ENCODE measurements at regions not wholly inside any gene's neighbourhood (a gene's known extent, or its start where the extent isn't known, plus 50 kb on each side); places are given as distances from the start of the nearest gene placed in this dataset.

- H3K79me2 ChIP-seq (ENCODE audit: control insufficient read depth, insufficient read depth, low read length): no peaks in the 10 kb centered on the region
- FAIRE-seq (no peak), DNase-seq (ENCODE audit: low read depth, low spot score) (no peak)
- H3K9me3 ChIP-seq (ENCODE audit: control insufficient read depth, low read depth, low read length): peaks cover 4% of the 10 kb centered on the region
- H3K27ac ChIP-seq (ENCODE audit: control insufficient read depth, insufficient read depth, low read length): no peak overlapping the region
- H3K4me2 ChIP-seq (ENCODE audit: control insufficient read depth, extremely low read depth, insufficient read depth, low read depth, low read length): no peak overlapping the region
- H4K20me1 ChIP-seq (ENCODE audit: control insufficient read depth, extremely low read depth, insufficient read depth, low read length): no peaks in the 10 kb centered on the region
- dilution Hi-C loops (cut with MboI; ENCODE audit: extremely low pct_ligation_motif_present, low sequenced_read_pairs): no loop called here
- no peaks in the 10 kb centered on the region for H3K4me1 ChIP-seq (ENCODE audit: control insufficient read depth, extremely low read depth, insufficient read depth, low read length)
- H3K36me3 ChIP-seq (ENCODE audit: control insufficient read depth in 2 of 2, extremely low read depth in 1 of 2, insufficient read depth in 2 of 2, low read length in 2 of 2): no peaks in the 10 kb centered on the region
- H2AFZ ChIP-seq (ENCODE audit: control insufficient read depth, low read length): no peak overlapping the region
- no peaks in the 10 kb centered on the region for H3K9me1 ChIP-seq (ENCODE audit: control insufficient read depth, extremely low read depth, insufficient read depth, low read length)
- H3K4me3 ChIP-seq (ENCODE audit: control insufficient read depth in 2 of 3, extremely low read depth in 1 of 3, insufficient read depth in 2 of 3, low read depth in 1 of 3, low read length in 3 of 3): no peak overlapping the region
- no peaks in the 10 kb centered on the region for H3K27me3 ChIP-seq (ENCODE audit: control insufficient read depth, extremely low read depth, insufficient read depth, low read length)
- no peak overlapping the region for H3K9ac ChIP-seq (ENCODE audit: control insufficient read depth, extremely low read depth, insufficient read depth, low read length)
- no peak for TF ChIP-seq CTCF (optimal IDR thresholded peaks at IDR 0.05 in 1 of 3, IDR thresholded peaks at IDR 0.05 in 1 of 3, conservative IDR thresholded peaks at IDR 0.05 in 1 of 3; ENCODE audit: extremely low read depth in 1 of 3, insufficient read depth in 2 of 3, low read length in 3 of 3)
- TF ChIP-seq EZH2 (IDR thresholded peaks at IDR 0.05; ENCODE audit: low read length): no peak
These were observed 946.0 kb downstream of the RAB28 start for GRCh38 chr4:12538162-12538561.

GRCh38 chr4:12534684-12535083, 949.5 kb downstream of the RAB28 start:
- Histone ChIP-seq H3K27ac (ENCODE audit: control insufficient read depth, insufficient read depth, low read length) (no peak overlapping the region), H4K20me1 (ENCODE audit: control insufficient read depth, extremely low read depth, insufficient read depth, low read length) (no peaks in the 10 kb centered on the region), H3K27me3 (ENCODE audit: control insufficient read depth, extremely low read depth, insufficient read depth, low read length) (no peaks in the 10 kb centered on the region), H3K9me1 (ENCODE audit: control insufficient read depth, extremely low read depth, insufficient read depth, low read length) (no peaks in the 10 kb centered on the region), H3K79me2 (ENCODE audit: control insufficient read depth, insufficient read depth, low read length) (no peaks in the 10 kb centered on the region), H3K36me3 (ENCODE audit: control insufficient read depth in 2 of 2, extremely low read depth in 1 of 2, insufficient read depth in 2 of 2, low read length in 2 of 2) (no peaks in the 10 kb centered on the region), H3K4me2 (ENCODE audit: control insufficient read depth, extremely low read depth, insufficient read depth, low read depth, low read length) (no peak overlapping the region), H2AFZ (ENCODE audit: control insufficient read depth, low read length) (no peak overlapping the region), H3K9ac (ENCODE audit: control insufficient read depth, extremely low read depth, insufficient read depth, low read length) (no peak overlapping the region), H3K9me3 (ENCODE audit: control insufficient read depth, low read depth, low read length) (peaks cover 2% of the 10 kb centered on the region), H3K4me3 (ENCODE audit: control insufficient read depth in 2 of 3, extremely low read depth in 1 of 3, insufficient read depth in 2 of 3, low read depth in 1 of 3, low read length in 3 of 3) (no peak overlapping the region), H3K4me1 (ENCODE audit: control insufficient read depth, extremely low read depth, insufficient read depth, low read length) (no peaks in the 10 kb centered on the region)
- TF ChIP-seq EZH2 (IDR thresholded peaks at IDR 0.05; ENCODE audit: low read length) (no peak), CTCF (optimal IDR thresholded peaks at IDR 0.05 in 1 of 3, IDR thresholded peaks at IDR 0.05 in 1 of 3, conservative IDR thresholded peaks at IDR 0.05 in 1 of 3; ENCODE audit: extremely low read depth in 1 of 3, insufficient read depth in 2 of 3, low read length in 3 of 3) (no peak)
- no peak for FAIRE-seq
- dilution Hi-C loops (cut with MboI; ENCODE audit: extremely low pct_ligation_motif_present, low sequenced_read_pairs): no loop called here
- no peak for DNase-seq (ENCODE audit: low read depth, low spot score)

Measured in keratinocyte (primary cell).